Ovary (tissue), 1 donor: ENCODE measurements at regions not wholly inside any gene's neighbourhood (a gene's known extent, or its start where the extent isn't known, plus 50 kb on each side); places are given as distances from the start of the nearest gene placed in this dataset.

Source experiments
- EP300 ChIP-seq: sonication (generic); formaldehyde crosslinking; IDR thresholded peaks from one replicate; pipeline ENCODE4 v1.6.1; 2017; ENCODE audit warnings: antibody characterized with exemption
- POLR2A ChIP-seq: fragments of 450-650 bp; IDR thresholded peaks from one replicate; pipeline ENCODE4 v1.6.1; 2017; ENCODE audit warnings: antibody characterized with exemption, mild to moderate bottlenecking, moderate library complexity

- TF ChIP-seq POLR2A = no peak
- no peak for TF ChIP-seq EP300
These were observed 468.2 kb upstream of the DIPK2B start for GRCh38 chrX:45668686-45669443.
